ENCODE measurements at regions not wholly inside any gene's neighbourhood (a gene's known extent, or its start where the extent isn't known, plus 50 kb on each side); places are given as distances from the start of the nearest gene placed in this dataset.
"Not testable (repeated sequence)": the region's sequence is repeated elsewhere in the genome, so short reads cannot be mapped to it uniquely, and the experiment has no call there.

GRCh38 chr9:78383130-78383529 is 86.2 kb downstream of the PSAT1 start:
- no peak for DNase-seq (ENCODE audit: low spot score)

DNA sequence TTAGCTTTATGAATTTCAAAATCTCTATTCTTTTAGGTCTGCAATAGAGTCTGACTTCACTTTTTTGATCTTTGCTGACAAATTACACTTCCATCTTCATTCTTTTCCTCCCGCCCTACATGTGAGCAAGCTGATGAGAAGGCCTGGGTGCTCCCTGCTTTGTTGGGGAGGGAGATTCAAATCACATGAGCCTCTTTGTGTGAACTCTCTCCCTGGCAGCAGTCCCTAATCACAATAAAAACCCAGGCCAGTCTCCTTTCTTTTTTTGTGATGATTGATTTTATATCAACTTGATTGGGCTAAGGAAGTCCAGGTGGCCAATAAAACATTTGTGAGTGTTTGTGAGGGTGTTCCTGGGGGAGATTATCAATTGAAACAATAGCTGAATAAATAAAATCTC is 89.4 kb downstream of the PSAT1 start:
- no peak for DNase-seq (ENCODE audit: low spot score)

GRCh38 chr9:78386773-78387172 is 89.8 kb downstream of the PSAT1 start:
- no peak for DNase-seq (ENCODE audit: low spot score)

- DNase-seq (ENCODE audit: low spot score): no peak
These were observed 96.4 kb downstream of the PSAT1 start for GRCh38 chr9:78393340-78393739.

DNA sequence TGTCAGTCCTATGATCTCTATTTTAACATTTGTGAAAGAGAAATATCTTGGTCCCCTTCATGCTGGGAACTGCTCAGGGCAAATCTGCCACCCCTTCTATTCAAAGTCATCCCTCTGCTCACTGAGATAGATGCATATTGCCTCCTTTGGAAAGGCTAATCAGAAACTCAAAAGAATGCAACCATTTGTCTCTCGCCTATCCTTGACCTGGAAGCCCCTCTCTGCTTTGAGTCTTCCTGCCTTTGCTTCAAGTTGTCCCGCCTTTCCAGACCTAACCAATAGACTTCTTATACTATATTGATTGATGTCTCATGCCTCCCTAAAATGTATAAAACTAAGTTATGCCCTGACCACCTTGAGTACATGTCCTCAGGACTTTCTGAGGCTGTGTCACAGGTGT is 97.0 kb downstream of the PSAT1 start:
- no peak for DNase-seq (ENCODE audit: low spot score)

DNA sequence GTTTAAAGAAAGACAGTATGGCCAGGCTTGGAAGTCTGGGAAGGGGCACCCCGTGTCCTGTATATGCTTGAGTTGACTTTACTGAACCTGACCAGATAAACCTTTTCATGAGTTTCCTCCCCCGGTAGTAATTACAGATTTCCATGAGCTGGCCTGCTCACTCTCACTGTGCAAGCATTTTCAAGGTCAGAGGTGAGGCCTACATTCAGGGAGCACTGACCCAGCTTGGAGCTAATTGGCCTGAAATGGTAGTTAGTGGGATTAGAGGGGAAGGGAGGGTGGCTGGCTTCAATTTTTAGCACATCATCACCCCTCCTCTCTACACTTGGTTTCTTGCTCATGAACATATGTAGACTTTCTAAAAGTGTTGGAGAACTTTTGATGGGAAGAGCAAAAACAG is 99.2 kb downstream of the PSAT1 start:
- DNase-seq (ENCODE audit: low spot score): no peak

DNA sequence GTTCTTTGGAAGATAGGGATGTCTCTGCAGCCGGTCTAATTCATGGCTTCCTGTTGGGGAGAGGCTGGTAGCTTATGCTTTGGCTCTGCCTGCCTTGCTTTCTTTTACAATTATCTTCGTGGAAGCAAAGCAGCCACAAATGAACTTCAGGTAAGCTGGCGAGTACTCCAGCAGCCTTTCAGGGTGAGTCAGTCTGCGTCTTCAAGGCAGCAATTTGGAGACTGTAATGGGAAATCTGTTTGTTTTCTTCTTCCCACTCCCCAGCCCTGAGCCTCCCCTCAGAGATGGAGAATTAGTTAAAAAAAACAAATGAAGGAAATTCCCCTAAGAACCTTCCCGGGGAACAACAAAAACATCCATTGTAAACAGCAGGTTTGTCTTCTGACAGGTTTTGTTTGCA is 100.1 kb downstream of the PSAT1 start:
- no peak for DNase-seq (ENCODE audit: low spot score)

DNA sequence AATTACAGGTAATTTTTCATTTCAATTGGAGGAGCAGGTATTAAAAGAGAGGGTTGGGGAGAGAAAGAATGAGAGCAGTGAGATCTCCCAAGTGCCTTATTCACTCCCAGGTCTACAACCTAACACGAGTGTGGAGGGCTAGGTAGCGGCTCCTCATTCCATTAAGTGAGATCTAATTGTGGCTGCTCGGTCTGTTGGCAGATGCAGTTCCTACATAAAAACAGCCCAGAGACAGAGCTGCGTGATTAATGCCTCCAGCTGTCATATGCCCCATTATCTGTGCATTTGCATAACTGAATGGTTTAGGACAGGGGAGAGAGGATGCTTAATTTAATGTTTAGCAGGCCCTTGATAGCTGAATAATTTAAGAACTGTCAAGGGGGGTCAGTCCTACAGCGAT is 100.5 kb downstream of the PSAT1 start:
- no peak for DNase-seq (ENCODE audit: low spot score)

DNA sequence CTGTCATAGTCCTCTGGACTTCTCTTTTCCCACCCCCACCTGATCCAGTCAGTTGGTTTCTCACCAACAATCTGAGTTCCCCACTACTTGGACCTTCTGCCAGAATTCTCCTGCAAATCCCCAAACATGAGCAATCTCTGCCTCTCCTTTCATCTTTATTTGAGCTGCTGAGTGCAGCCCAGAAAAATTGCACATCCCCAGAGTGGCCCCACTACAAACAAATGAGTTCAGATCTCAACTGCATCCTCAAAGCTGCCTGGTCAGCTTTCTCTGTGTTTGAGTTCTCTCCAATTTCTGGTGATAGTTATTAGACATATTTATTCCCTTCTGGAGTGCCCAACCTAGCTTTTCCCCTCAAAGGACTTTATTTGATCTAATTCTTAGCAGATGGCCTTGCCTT is 102.2 kb downstream of the PSAT1 start:
- DNase-seq (ENCODE audit: low spot score): no peak

- no peak for DNase-seq (ENCODE audit: low spot score)
These were observed 103.6 kb downstream of the PSAT1 start for GRCh38 chr9:78400496-78400895.

DNA sequence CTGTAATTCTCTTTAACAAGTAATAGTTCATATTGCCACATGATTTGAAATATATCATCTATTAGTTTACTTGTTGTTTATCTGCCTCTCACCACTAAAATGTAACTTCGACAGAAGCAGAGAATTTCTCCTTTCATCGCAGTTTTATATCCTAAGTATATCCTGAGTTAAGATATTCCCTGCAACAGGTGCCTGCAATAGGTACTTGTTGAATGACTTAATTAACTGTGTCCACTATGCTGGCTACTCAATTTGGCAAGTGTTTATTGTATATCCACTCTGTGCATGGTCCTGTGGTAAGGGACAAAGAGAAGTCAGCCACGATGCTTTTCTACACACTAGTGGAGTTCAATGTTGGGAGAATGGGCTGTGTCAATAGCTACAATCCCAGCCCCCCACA is 108.5 kb downstream of the PSAT1 start:
- DNase-seq (ENCODE audit: low spot score): no peak

DNA sequence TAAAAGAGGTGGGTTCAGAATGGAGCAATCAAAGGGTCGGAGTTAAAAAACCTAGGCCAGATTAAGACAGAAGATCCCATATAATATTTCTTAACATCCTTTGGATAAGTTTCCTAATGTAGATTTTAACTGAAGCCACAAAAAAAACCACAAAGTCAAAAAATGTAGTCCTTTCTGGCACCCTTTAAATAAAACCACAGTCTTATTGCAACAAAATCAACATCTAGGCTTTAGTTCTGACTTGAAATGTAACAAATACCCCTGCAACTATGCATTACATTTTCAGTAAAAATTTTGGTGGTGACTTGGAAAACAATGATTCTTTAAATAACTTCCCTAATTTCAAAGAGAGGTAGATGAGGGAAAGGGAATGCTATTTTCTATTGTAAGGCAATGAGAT is 109.2 kb downstream of the PSAT1 start:
- DNase-seq (ENCODE audit: low spot score): no peak

DNA sequence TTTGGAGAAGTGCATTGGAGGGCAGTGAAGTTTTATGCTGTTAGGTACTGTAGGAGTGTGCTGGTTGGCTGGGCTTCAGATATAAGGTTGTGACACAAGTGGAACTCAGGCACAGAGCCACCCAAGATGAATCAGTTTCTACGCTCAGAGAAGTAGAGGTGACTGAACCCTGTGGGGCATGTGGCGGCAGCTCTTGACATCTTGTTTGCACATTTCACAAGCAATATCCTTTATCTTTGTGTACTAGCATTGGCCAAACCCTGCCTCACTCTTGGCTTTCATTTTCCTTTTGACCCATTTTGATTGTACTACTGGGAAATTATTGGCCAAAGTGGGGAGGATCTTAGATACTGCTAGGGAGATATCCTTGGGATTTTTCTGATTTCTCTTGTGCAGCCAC is 110.0 kb downstream of the PSAT1 start:
- no peak for DNase-seq (ENCODE audit: low spot score)

DNA sequence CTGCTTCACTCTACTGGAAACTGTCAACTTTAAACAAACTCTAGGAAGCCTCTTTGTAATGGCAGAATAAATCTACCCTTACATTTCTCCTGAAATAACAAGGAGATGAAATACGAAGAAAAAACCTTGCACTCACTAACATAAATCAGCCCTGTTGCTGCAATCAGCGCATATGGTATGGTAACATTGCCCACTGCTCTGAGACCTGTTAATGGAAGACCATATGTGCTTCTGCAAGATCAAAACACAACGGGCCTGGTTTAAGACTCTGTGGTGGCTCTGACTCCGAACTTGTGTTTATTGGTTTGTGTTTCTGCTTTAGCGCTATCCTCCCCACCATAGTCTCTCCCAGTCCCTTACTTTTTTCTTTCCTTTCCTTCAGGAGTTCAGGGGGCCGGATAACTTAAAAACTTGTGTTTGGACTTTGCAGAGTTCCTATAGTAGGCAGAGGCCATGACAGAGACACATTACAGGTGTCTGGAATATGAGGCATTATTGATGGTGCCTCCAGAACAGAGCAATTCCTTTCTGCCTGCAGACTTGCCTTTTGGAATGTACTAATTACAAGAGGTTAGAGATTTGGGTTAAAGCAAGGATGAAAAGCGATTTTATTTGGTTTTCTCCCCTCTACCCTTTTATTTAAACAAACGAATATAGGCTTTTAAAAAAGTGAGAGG is 110.8 kb downstream of the PSAT1 start:
- DNase-seq (ENCODE audit: low spot score): no peak

DNA sequence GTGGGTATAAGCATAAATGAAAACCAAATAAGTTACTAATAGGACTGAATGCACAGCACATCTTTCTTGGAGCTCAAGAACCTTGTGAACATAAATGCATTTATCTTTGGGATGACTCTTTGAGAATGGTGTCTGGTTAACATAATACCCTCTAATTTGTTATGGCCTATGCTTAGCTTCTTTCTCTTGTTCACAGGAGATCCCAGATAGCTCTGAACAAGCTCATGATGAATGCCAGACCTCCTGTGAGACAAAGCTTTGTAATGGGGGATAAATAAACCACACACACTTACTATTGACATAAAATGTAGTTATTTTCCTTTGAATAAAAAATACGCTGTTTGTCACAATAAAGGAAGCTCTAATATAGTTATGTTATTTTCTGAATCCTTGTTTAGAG is 111.5 kb downstream of the PSAT1 start:
- no peak for DNase-seq (ENCODE audit: low spot score)

GRCh38 chr9:78409928-78410510 is 113.1 kb downstream of the PSAT1 start:
- not testable (repeated sequence) for DNase-seq (ENCODE audit: low spot score)

GRCh38 chr9:78422309-78422708 is 125.4 kb downstream of the PSAT1 start:
- DNase-seq (ENCODE audit: low spot score): no peak

- no peak for DNase-seq (ENCODE audit: low spot score)
These were observed 127.4 kb downstream of the PSAT1 start for GRCh38 chr9:78424299-78424698.

GRCh38 chr9:78428640-78429039 is 131.7 kb downstream of the PSAT1 start:
- DNase-seq (ENCODE audit: low spot score): no peak

GRCh38 chr9:78430387-78430786 is 133.5 kb downstream of the PSAT1 start:
- DNase-seq (ENCODE audit: low spot score): no peak

- not testable (repeated sequence) for DNase-seq (ENCODE audit: low spot score)
These were observed 134.1 kb downstream of the PSAT1 start for GRCh38 chr9:78431039-78431438.

DNA sequence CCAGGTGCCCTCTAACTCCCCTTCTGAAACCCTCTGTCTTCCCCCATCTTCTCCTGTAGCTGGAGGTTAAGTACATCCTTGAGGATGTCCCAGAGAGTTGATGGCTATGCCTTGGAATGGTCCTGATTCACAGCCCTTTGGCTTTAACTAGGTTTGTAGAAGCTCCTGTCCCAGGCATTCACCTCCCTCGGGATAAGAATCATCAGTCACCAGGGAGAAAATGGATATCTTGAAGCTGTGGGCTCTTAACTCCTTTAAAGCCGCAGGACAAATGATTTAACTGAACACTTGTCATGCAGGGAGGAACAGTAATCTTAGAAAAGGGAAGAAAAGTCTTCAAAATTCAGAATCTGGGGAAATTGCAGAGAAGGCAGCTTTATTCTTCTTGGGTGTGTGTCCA is 139.9 kb downstream of the PSAT1 start:
- no peak for DNase-seq (ENCODE audit: low spot score)

- no peak for DNase-seq (ENCODE audit: low spot score)
These were observed 140.4 kb downstream of the PSAT1 start for GRCh38 chr9:78437296-78437695.

DNA sequence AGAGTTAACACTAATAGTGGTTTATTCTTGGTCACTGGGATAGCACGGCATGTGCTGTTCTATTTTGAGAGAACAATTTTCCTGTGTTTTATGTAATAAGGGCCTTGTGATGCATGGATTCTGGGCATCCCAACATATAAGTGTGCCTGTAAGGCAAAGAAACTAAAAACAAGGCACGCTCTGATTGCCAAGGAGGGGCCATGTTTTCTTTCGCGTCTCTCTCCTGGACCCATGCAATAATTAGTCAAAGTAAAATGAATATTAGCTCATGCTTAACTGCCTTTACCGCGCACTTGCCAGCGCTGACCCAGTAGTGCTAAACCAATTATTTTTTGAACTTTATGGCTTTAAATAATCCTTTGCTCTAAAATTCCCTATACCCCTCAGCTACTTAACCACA is 140.9 kb downstream of the PSAT1 start:
- DNase-seq (ENCODE audit: low spot score): no peak
